OCI-LY3 (cell line): ENCODE measurements at regions not wholly inside any gene's neighbourhood (a gene's known extent, or its start where the extent isn't known, plus 50 kb on each side); places are given as distances from the start of the nearest gene placed in this dataset.

Source experiments
- H2AFZ ChIP-seq: fragments of 200-600, 300-600 bp; shearing (Covaris generic); 2 replicates; pipeline ENCODE4 v1.6.0; 2014; ENCODE audit warnings: antibody characterized with exemption, low read depth, low read length
- H3K27ac ChIP-seq: fragments of 200-600, 300-600 bp; sonication (generic); 2 replicates; pipeline ENCODE4 v1.5.1; 2014; ENCODE audit warnings: mild to moderate bottlenecking, low read length, moderate library complexity, mixed read lengths
- H3K27me3 ChIP-seq: fragments of 200-600, 300-600 bp; sonication (generic); 2 replicates; pipeline ENCODE4 v1.6.1; 2014; ENCODE audit warnings: low read depth, low read length, mixed read lengths
- H3K36me3 ChIP-seq: fragments of 200-600, 300-600 bp; sonication (generic); replicated peaks from 2 replicates; pipeline ENCODE3; 2014; ENCODE audit warnings: low read depth, low read length, mixed read lengths
- H3K4me1 ChIP-seq: fragments of 300-600, 200-600 bp; sonication (generic); 2 replicates; pipeline ENCODE4 v1.6.1; 2014; ENCODE audit warnings: low read length, mixed read lengths
- H3K4me2 ChIP-seq: fragments of 200-600, 300-600 bp; sonication (generic); 2 replicates; pipeline ENCODE4 v1.6.1; 2014; ENCODE audit warnings: low read length, mixed read lengths
- H3K4me3 ChIP-seq: fragments of 300-600, 200-600 bp; sonication (generic); 2 replicates; pipeline ENCODE4 v1.5.1; 2014; ENCODE audit warnings: antibody characterized with exemption, mild to moderate bottlenecking, low read length, moderate library complexity
- H3K79me2 ChIP-seq: fragments of 300-600, 200-600 bp; shearing (Covaris generic); 2 replicates; pipeline ENCODE4 v1.6.1; 2014; ENCODE audit warnings: mild to moderate bottlenecking, low read length, mixed read lengths
- H3K9ac ChIP-seq: fragments of 300-600, 200-600 bp; shearing (Covaris generic); 2 replicates; pipeline ENCODE4 v1.6.0; 2014; ENCODE audit warnings: mild to moderate bottlenecking, low read length, moderate library complexity
- H3K9me3 ChIP-seq: fragments of 200-600, 300-600 bp; shearing (Covaris generic); 2 replicates; pipeline ENCODE4 v1.6.1; 2014; ENCODE audit warnings: low read length, mixed read lengths; ENCODE audit not compliant: insufficient read depth
- H4K20me1 ChIP-seq: fragments of 200-600, 300-600 bp; sonication (generic); 2 replicates; pipeline ENCODE4 v1.6.1; 2016; ENCODE audit warnings: low read length, mixed read lengths; ENCODE audit not compliant: insufficient read depth
- CTCF ChIP-seq: fragments of 200-600, 300-600 bp; sonication (generic); IDR thresholded peaks from 2 replicates; pipeline ENCODE4 v1.5.1; 2014; ENCODE audit warnings: antibody characterized with exemption, low read length, low read depth
- EZH2phosphoT487 ChIP-seq: fragments of 200-600 bp; shearing (Covaris generic); IDR thresholded peaks from 2 replicates; pipeline ENCODE4 v1.6.1; 2018; ENCODE audit warnings: antibody characterized with exemption, mixed run types, low read depth

GRCh38 chr13:58992478-58993042 lies 1171.2 kb downstream of the DIAPH3 start:
- H3K27ac ChIP-seq: no peak overlapping the region
- no peaks in the 10 kb centered on the region for H4K20me1 ChIP-seq
- H3K36me3 ChIP-seq: no peaks in the 10 kb centered on the region
- no peaks in the 10 kb centered on the region for H3K27me3 ChIP-seq
- H3K9ac ChIP-seq: peak overlapping the region; percentile 0; the same call in 1 of the 2 replicates
- H3K4me2 ChIP-seq: peak overlapping the region; percentile 54
- H3K4me3 ChIP-seq: peak overlapping the region; percentile 30
- H3K9me3 ChIP-seq: no peaks in the 10 kb centered on the region
- TF ChIP-seq CTCF (no peak), EZH2phosphoT487 (no peak)
- H2AFZ ChIP-seq: 0 out of 2 replicates have a peak overlapping the region, but pooled peaks have one; percentile 2
- no peaks in the 10 kb centered on the region for H3K79me2 ChIP-seq
- H3K4me1 ChIP-seq: peaks cover 35% of the 10 kb centered on the region

GRCh38 chr13:58994077-58994476 lies 1169.7 kb downstream of the DIAPH3 start:
- H3K9ac ChIP-seq: no peak overlapping the region
- H3K9me3 ChIP-seq: no peaks in the 10 kb centered on the region
- peaks cover 31% of the 10 kb centered on the region for H3K4me1 ChIP-seq
- peak overlapping the region; percentile 42 for H3K4me2 ChIP-seq
- H3K27ac ChIP-seq: no peak overlapping the region
- no peaks in the 10 kb centered on the region for H3K79me2 ChIP-seq
- TF ChIP-seq CTCF: no peak
- no peak for TF ChIP-seq EZH2phosphoT487
- H3K27me3 ChIP-seq: no peaks in the 10 kb centered on the region
- peak overlapping the region; percentile 31; the same call in 1 of the 2 replicates for H2AFZ ChIP-seq
- H3K4me3 ChIP-seq: peak overlapping the region; percentile 6; the same call in 1 of the 2 replicates
- H3K36me3 ChIP-seq: no peaks in the 10 kb centered on the region
- H4K20me1 ChIP-seq: no peaks in the 10 kb centered on the region

GRCh38 chr13:58994777-58995176 lies 1169.0 kb downstream of the DIAPH3 start:
- Histone ChIP-seq H3K9me3 (no peaks in the 10 kb centered on the region), H3K27me3 (no peaks in the 10 kb centered on the region), H3K27ac (no peak overlapping the region), H2AFZ (peak overlapping the region; percentile 62), H3K9ac (no peak overlapping the region), H3K36me3 (no peaks in the 10 kb centered on the region), H3K4me2 (peak overlapping the region; percentile 42; the same call in 1 of the 2 replicates), H3K4me3 (no peak overlapping the region), H3K79me2 (no peaks in the 10 kb centered on the region), H3K4me1 (peaks cover 31% of the 10 kb centered on the region), H4K20me1 (no peaks in the 10 kb centered on the region)
- TF ChIP-seq EZH2phosphoT487 (no peak), CTCF (peak; percentile 70)

GRCh38 chr13:58998716-58999115 lies 1165.0 kb downstream of the DIAPH3 start:
- Histone ChIP-seq H3K27ac (no peak overlapping the region), H3K4me3 (no peak overlapping the region)

More at GRCh38 chr13:58998716-58999115, 1165.0 kb downstream of the DIAPH3 start:
- Histone ChIP-seq H2AFZ (no peak overlapping the region), H3K79me2 (no peaks in the 10 kb centered on the region), H3K36me3 (no peaks in the 10 kb centered on the region), H3K9ac (no peak overlapping the region), H3K4me1 (peaks cover 13% of the 10 kb centered on the region), H4K20me1 (no peaks in the 10 kb centered on the region), H3K9me3 (no peaks in the 10 kb centered on the region), H3K27me3 (no peaks in the 10 kb centered on the region), H3K4me2 (no peak overlapping the region)
- no peak for TF ChIP-seq EZH2phosphoT487
- no peak for TF ChIP-seq CTCF
